Muscle layer of duodenum (tissue), 2 donors: ENCODE measurements at regions not wholly inside any gene's neighbourhood (a gene's known extent, or its start where the extent isn't known, plus 50 kb on each side); places are given as distances from the start of the nearest gene placed in this dataset.
A peak's percentile ranks its signal among the peaks of the same experiment; 100 is the strongest.

Experiments
- H3K27ac ChIP-seq: one replicate; pipeline ENCODE4 v1.7.0; 2013; ENCODE audit warnings: mild to moderate bottlenecking, low read length
- H3K27me3 ChIP-seq: one replicate; pipeline ENCODE4 v1.7.0; 2013; ENCODE audit warnings: low read depth, mild to moderate bottlenecking, control low read depth, low read length
- H3K36me3 ChIP-seq, 2 donors: one replicate each; pipeline ENCODE4 v1.7.0; 2013; ENCODE audit warnings: low read length in 2 of 2, control low read depth in 1 of 2, mild to moderate bottlenecking in 1 of 2; ENCODE audit not compliant: insufficient read depth in 2 of 2, control insufficient read depth in 1 of 2
- H3K4me1 ChIP-seq, 2 donors: one replicate each; pipeline ENCODE4 v1.7.0; 2013; ENCODE audit warnings: low read length in 2 of 2, mild to moderate bottlenecking in 2 of 2, control low read depth in 1 of 2, moderate library complexity in 1 of 2; ENCODE audit not compliant: insufficient read depth in 2 of 2, control insufficient read depth in 1 of 2
- H3K4me3 ChIP-seq, 2 donors: one replicate each; pipeline ENCODE4 v1.7.0; 2013; ENCODE audit warnings: low read length in 2 of 2, low read depth in 1 of 2, mild to moderate bottlenecking in 1 of 2
- H3K9me3 ChIP-seq, 2 donors: one replicate each; pipeline ENCODE4 v1.7.0; 2013; ENCODE audit warnings: low read length in 2 of 2, control low read depth in 1 of 2, mild to moderate bottlenecking in 1 of 2; ENCODE audit not compliant: control insufficient read depth in 1 of 2
- donor health status: healthy.

DNA sequence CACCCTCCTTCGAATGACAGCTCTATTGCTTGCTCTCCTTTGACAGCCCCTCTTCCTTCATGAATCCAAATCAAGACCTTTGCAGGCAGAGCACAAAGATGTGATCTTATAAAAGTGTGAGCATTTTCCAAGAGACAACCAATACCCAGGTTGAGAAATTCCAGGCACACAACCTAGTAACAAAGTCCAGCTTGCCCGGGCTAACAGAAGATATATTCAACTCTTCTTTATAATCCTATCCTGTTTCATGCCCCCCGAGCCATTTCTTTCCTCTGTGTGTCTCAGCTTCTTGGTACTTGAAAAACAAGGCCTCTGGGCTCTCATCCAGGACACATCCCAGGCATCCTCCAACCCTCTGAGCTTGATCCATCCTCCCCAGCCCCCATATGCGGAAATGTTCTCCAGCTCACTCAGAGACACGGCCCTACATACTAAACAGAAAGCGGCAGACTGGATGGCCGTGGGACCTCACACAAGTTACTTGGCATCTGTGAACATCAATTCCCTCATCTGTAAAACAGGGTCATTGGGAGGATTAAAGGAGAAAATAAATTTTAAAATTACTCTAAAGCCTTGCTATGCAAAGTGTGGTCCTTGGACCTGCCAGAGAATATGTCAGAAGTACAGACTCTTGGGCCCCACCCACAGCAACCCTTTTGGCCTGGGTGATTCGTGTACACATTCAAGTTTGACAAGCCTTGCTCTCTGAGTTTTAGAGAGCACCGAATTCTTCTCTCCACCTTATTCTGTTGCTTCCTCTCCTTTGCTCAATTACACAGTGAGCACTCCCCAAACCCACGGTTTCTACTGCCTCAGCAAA, 627.0 kb downstream of the BCOR start:
- Histone ChIP-seq H3K27ac (peak overlapping the region; percentile 19), H3K36me3 (no peaks in the 10 kb centered on the region), H3K27me3 (no peaks in the 10 kb centered on the region), H3K4me3 (no peak overlapping the region), H3K4me1 (no peaks in the 10 kb centered on the region), H3K9me3 (no peaks in the 10 kb centered on the region)

DNA sequence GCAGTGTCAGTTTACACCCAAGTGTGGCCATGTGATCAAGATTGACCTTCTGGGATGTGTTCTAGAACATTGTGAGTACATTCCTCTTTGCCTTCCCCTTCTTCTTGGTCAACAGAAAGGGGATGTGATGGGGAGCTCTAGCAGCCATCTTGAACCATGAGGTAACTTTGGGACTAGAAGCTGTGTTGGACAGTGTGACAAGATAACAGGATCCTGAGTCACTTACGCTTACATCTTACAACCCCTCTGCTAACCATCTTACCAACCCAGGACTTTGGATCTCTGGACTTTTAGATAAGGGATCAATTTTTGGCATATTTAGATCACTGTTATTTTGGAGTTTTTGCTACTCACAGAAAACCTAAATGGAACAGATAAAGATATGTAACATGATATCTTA, 625.6 kb downstream of the BCOR start:
- no peaks in the 10 kb centered on the region for H3K27me3 ChIP-seq
- H3K36me3 ChIP-seq: no peaks in the 10 kb centered on the region
- H3K9me3 ChIP-seq: no peaks in the 10 kb centered on the region
- H3K4me1 ChIP-seq: peaks cover 0 to 2% of the 10 kb centered on the region in 2 donors
- H3K27ac ChIP-seq: peak overlapping the region; percentile 19
- no peak overlapping the region for H3K4me3 ChIP-seq

DNA sequence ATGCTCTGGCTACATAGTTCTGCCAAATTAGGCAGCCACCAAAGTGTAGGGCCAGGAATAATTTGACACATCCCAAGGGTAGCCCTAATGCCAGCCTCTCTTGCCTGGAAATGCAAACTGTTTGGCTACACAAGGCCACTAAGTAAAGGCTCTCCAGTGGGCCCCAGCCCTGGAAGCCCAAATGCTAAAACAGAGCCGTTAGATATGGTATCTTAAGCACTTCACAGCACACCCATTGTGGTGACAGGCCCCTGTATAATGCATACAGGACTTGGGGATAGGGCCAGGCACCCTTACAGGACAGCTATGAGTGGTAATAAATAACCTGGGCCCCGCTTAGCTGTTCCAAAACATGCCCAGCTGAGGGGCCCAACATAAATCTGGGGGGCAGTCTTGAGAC, 623.9 kb downstream of the BCOR start:
- peaks cover 0 to 12% of the 10 kb centered on the region in 2 donors for H3K4me1 ChIP-seq
- H3K9me3 ChIP-seq: no peaks in the 10 kb centered on the region
- H3K4me3 ChIP-seq: no peak overlapping the region
- no peaks in the 10 kb centered on the region for H3K36me3 ChIP-seq
- no peak overlapping the region for H3K27ac ChIP-seq
- no peaks in the 10 kb centered on the region for H3K27me3 ChIP-seq

DNA sequence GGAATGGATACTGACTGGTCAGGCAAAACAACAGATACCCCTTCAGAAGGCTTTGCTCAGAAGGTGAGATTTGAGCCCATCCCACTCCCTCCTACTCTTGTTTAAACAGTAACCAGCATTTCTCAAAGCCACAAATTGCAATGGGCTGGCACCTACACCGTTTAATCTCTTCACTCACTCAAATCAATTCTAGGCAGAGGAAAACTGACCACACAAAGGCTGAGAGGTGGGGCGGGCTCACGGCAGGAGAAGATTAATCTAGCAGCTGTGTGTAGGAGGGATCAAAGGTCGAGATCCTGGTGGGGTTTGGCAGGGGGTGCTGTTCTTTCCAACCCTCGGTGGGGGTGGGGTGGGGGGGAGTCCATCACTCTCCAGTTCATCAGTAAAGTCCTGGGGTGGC, 622.4 kb downstream of the BCOR start:
- Histone ChIP-seq H3K36me3 (no peaks in the 10 kb centered on the region), H3K27ac (no peak overlapping the region), H3K27me3 (no peaks in the 10 kb centered on the region), H3K4me1 (peaks cover 0 to 12% of the 10 kb centered on the region in 2 donors), H3K9me3 (no peaks in the 10 kb centered on the region), H3K4me3 (no peak overlapping the region)

DNA sequence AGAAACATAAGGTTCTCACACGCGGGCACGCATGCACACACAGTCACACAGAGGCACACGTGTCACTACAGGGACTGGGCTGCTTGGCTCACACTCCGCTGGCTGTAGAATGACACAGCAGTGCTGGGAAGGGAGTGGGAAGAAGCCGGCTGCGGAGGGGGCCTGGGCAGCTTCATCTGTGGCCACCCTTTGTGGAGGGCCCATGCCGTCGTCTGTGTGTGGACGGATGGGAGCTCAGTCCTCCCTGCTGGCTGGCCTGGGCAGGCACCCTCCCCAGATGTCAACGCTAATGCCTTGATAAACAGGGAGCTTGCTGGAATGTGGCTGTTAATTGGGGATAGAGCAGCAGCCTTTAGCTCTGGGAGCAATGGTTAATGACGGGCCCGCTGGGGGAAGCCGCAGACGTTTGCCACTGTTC, 621.1 kb downstream of the BCOR start:
- no peak overlapping the region for H3K4me3 ChIP-seq
- H3K27ac ChIP-seq: no peak overlapping the region
- H3K9me3 ChIP-seq: no peaks in the 10 kb centered on the region
- H3K27me3 ChIP-seq: no peaks in the 10 kb centered on the region
- H3K36me3 ChIP-seq: no peaks in the 10 kb centered on the region
- peaks cover 0 to 12% of the 10 kb centered on the region in 2 donors for H3K4me1 ChIP-seq

DNA sequence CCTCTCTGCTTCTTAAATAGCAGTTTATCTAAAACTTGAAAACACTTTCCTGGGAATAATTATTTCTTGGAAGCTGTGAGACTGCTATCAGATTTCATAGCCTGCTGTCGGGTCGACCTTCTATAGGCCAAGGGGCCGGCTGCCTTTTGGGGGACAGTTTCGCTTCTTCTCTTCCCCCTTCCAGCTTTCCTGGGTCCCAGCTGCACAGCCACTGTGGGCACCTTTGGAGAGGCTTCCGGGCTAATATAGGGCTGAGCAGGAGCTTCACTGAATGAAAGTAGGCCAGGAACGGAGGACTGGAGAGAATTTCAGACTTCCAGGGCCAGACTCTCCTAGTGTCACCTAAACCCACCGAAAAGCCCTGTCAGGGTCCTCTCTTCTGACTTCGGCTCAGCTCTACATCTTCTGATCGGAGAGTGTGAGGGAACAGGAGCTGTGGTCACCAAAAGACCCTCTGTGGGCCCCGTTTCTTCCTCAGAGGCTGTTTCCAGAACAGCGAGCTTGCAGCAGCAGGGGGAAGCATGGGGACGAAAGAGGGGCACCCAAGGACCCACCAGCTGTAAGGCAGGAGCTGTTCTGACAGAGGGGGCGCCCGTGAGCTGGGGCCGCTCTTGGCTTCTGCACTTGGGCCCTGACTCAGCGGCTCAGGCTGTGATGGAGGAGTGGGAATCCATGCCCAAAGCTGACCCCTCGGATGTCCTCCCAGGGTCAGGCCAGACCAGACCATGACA, 620.6 kb downstream of the BCOR start:
- Histone ChIP-seq H3K27me3 (no peaks in the 10 kb centered on the region), H3K4me1 (peaks cover 0 to 12% of the 10 kb centered on the region in 2 donors), H3K27ac (no peak overlapping the region), H3K4me3 (no peak overlapping the region), H3K9me3 (no peaks in the 10 kb centered on the region), H3K36me3 (no peaks in the 10 kb centered on the region)

DNA sequence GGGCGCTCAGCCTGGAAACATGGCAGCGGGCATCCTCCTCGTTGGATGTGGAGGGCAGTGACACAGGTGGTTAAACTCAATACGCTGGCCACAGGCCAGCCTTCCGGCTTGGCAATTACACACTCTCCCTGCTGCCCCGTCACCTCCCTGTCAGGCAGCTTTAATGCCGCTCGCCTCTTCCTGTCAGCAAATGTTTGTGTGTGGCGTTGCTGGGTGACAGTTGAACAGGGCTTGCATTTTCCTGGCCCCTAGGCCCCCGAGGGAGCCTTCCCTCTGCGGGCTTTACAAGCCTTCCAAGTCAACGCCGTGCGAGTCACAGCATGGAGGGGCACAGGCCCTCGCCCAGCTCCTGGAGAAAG, 620.0 kb downstream of the BCOR start:
- Histone ChIP-seq H3K27ac (no peak overlapping the region), H3K4me3 (no peak overlapping the region), H3K36me3 (no peaks in the 10 kb centered on the region), H3K9me3 (no peaks in the 10 kb centered on the region), H3K4me1 (peaks cover 0 to 12% of the 10 kb centered on the region in 2 donors), H3K27me3 (no peaks in the 10 kb centered on the region)

DNA sequence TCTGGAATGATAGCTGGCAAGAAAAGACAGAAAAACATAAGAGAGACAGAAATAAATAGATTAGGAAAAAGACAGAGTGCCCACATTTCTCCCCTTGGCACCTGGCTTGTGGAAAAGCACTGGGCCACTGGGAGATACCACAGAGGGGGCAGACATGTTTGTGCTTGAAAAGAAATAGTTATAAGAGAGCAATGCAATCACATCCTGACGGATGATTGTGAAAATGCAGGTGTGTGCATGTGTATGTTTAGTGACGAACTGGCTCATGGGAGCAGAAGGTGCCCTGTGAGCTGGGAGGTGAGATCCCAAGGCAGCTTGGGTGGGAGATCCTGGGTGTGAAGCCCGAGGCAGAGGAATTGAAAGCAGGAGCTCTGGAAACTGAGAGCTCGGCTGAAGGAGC, 617.9 kb downstream of the BCOR start:
- H3K27ac ChIP-seq: no peak overlapping the region
- peaks cover 0 to 21% of the 10 kb centered on the region in 2 donors for H3K4me1 ChIP-seq
- H3K9me3 ChIP-seq: no peaks in the 10 kb centered on the region
- H3K36me3 ChIP-seq: no peaks in the 10 kb centered on the region
- H3K4me3 ChIP-seq: no peak overlapping the region
- H3K27me3 ChIP-seq: no peaks in the 10 kb centered on the region

DNA sequence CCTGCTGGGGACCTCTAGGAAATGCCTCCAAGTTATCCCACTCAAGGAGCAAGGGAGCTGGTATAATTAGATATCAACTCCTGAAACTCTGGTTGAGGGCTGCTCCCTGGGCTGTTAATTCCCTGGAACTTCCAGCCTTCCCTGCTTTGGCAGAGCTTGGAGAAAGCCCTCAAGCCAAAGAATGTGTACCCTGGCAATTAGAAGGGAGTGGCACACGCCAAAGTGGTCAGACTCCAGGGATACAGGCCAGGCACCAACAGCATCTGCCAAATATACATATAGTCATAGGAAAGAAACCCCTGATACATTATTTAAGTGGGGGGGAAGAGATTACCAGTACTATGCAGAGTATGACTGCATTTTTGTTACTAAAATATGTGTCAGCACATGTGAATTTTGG, 616.8 kb downstream of the BCOR start:
- Histone ChIP-seq H3K27me3 (no peaks in the 10 kb centered on the region), H3K36me3 (no peaks in the 10 kb centered on the region), H3K9me3 (no peaks in the 10 kb centered on the region), H3K27ac (no peak overlapping the region), H3K4me3 (no peak overlapping the region), H3K4me1 (peaks cover 0 to 23% of the 10 kb centered on the region in 2 donors)

DNA sequence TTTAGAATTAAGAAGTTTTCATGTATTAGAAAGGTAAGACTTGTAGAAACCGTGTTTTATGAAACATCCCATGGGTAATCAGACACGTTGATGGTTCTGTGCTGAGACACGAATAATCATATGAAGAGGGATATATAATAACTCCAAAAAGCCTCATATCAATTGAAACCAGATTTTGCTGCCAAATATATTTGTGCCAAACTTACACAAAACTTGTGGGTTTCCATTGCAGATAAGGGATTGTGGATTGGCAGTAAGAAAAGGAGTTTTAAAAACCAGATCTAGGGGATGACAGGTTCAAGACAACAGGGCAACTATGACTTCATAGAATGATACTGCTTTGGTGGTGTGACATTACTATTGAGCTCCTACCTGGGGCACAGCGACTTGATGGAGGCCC, 616.1 kb downstream of the BCOR start:
- Histone ChIP-seq H3K27ac (no peak overlapping the region), H3K9me3 (no peaks in the 10 kb centered on the region), H3K36me3 (no peaks in the 10 kb centered on the region), H3K27me3 (no peaks in the 10 kb centered on the region), H3K4me3 (no peak overlapping the region), H3K4me1 (peaks cover 0 to 23% of the 10 kb centered on the region in 2 donors)

DNA sequence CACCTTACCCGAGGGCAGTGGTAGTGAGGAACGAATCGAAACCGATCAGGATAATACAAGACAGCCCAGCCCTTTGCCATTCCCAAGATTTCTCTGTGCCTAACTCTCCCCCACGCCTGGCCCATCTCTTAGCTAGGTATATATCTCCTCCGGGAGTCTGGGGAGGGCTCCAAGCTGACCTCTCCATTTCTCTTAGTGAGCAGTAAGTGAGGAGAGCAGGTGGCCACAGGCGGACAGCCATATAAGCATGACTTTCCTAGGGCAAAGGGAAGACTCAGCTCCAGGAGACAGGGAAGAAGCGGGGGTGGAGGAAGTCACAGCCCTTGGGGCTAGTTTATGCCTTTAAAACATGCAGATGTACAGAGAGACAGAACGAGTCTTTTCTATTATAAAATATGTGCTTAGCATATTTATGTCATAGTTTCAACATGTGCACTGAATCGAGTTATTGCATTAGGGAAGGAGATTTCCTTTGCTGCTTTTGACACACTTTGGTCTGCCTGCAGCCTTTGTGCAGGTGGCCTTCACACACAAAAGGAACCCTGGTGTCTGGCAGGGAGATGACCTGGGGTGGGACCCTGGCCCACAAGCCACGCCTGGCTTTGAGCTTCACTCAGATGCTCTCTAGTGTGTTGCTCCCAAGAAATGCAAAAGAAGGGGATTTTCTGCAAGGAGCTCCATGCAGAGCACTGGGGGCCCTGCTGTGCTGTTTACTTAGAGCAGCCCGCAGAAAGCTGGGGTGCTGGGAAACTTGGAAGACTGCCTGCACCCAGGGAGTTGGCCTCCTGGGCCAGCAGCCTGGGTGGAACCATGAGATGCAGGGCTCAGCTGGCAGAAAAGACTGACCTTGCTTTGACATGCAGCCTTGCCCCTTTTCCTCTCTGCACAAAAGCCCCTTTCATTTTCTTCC, 613.3 kb downstream of the BCOR start:
- no peak overlapping the region for H3K4me3 ChIP-seq
- H3K4me1 ChIP-seq: peaks cover 0 to 12% of the 10 kb centered on the region in 2 donors
- H3K27ac ChIP-seq: no peak overlapping the region
- no peaks in the 10 kb centered on the region for H3K36me3 ChIP-seq
- no peaks in the 10 kb centered on the region for H3K27me3 ChIP-seq
- no peaks in the 10 kb centered on the region for H3K9me3 ChIP-seq
